Tibial nerve (tissue), 3 donors: ENCODE measurements at regions not wholly inside any gene's neighbourhood (a gene's known extent, or its start where the extent isn't known, plus 50 kb on each side); places are given as distances from the start of the nearest gene placed in this dataset.

Experiments
- CTCF ChIP-seq, 5 experiments: fragments of 200-600 bp in 3 of 5; fragments of 450-650 bp in 2 of 5; sonication (generic) in 3 of 5; IDR thresholded peaks; one replicate each; pipeline ENCODE4 v1.5.1; 2016 to 2019; ENCODE audit warnings: antibody characterized with exemption in 5 of 5, mild to moderate bottlenecking in 3 of 5, moderate library complexity in 2 of 5
- POLR2A ChIP-seq, 2 donors: fragments of 450-650 bp; IDR thresholded peaks; one replicate each; pipeline ENCODE4 v1.6.1; 2017; ENCODE audit warnings: antibody characterized with exemption in 2 of 2, mild to moderate bottlenecking in 2 of 2, moderate library complexity in 2 of 2

GRCh38 chr14:24701062-24701461 is 67.1 kb upstream of the GZMB start:
- TF ChIP-seq CTCF (IDR thresholded peaks at IDR 0.05) (no peak), POLR2A (IDR thresholded peaks at IDR 0.05) (no peak)
